HG03354 (cell line): ENCODE measurements at regions not wholly inside any gene's neighbourhood (a gene's known extent, or its start where the extent isn't known, plus 50 kb on each side); places are given as distances from the start of the nearest gene placed in this dataset.

Experiments
- ATAC-seq: cut with Tn5 transposase; IDR thresholded peaks from one replicate; pipeline ENCODE4 v1.9.1; 2021; ENCODE audit warnings: mild to moderate bottlenecking; ENCODE audit not compliant: unreplicated experiment, poor library complexity, severe bottlenecking

GRCh38 chr5:60229691-60230185, 336.2 kb upstream of the PDE4D start:
- no peak for ATAC-seq

- no peak for ATAC-seq
Measured at GRCh38 chr5:60228676-60229075, 335.1 kb upstream of the PDE4D start.

- ATAC-seq, result no peak
Measured at GRCh38 chr5:60226128-60226527, 332.6 kb upstream of the PDE4D start.

GRCh38 chr5:60223342-60223741, 329.8 kb upstream of the PDE4D start:
- no peak for ATAC-seq

- no peak for ATAC-seq
Measured at GRCh38 chr5:60219921-60220320, 326.4 kb upstream of the PDE4D start.

GRCh38 chr5:60210810-60211209, 317.3 kb upstream of the PDE4D start:
- ATAC-seq, result no peak

GRCh38 chr5:60209146-60209840, 315.8 kb upstream of the PDE4D start:
- no peak for ATAC-seq

- no peak for ATAC-seq
Measured at GRCh38 chr5:60208716-60209115, 315.2 kb upstream of the PDE4D start.

- ATAC-seq, result peak; percentile 84
Measured at GRCh38 chr5:60207040-60207439, 313.5 kb upstream of the PDE4D start.

- no peak for ATAC-seq
Measured at GRCh38 chr5:60206234-60206633, 312.7 kb upstream of the PDE4D start.

GRCh38 chr5:60205071-60205470, 311.5 kb upstream of the PDE4D start:
- ATAC-seq, result no peak

- ATAC-seq, result no peak
Measured at GRCh38 chr5:60196385-60197113, 303.0 kb upstream of the PDE4D start.

GRCh38 chr5:60195551-60195950, 302.0 kb upstream of the PDE4D start:
- no peak for ATAC-seq

- no peak for ATAC-seq
Measured at GRCh38 chr5:60195083-60195482, 301.6 kb upstream of the PDE4D start.

- peak; percentile 64 for ATAC-seq
Measured at GRCh38 chr5:60185231-60186099, 291.9 kb upstream of the PDE4D start.

- ATAC-seq, result no peak
Measured at GRCh38 chr5:60184606-60185005, 291.1 kb upstream of the PDE4D start.

- peak; percentile 76 for ATAC-seq
Measured at GRCh38 chr5:60183881-60184280, 290.4 kb upstream of the PDE4D start.

- no peak for ATAC-seq
Measured at GRCh38 chr5:60178101-60178500, 284.6 kb upstream of the PDE4D start.

GRCh38 chr5:60177596-60177995, 284.1 kb upstream of the PDE4D start:
- ATAC-seq, result no peak

GRCh38 chr5:60173667-60174066, 280.1 kb upstream of the PDE4D start:
- no peak for ATAC-seq
